Prostate gland (tissue), 2 donors: ENCODE measurements at regions not wholly inside any gene's neighbourhood (a gene's known extent, or its start where the extent isn't known, plus 50 kb on each side); places are given as distances from the start of the nearest gene placed in this dataset.

Experiments used
- POLR2A ChIP-seq: fragments of 450-650 bp; IDR thresholded peaks from one replicate; pipeline ENCODE4 v1.6.1; 2016; ENCODE audit warnings: antibody characterized with exemption, mild to moderate bottlenecking
- TF ChIP-seq, protein P1 (sequence below), 4 experiments: fragments of 200-600 bp in 2 of 4; fragments of 450-650 bp in 2 of 4; sonication (generic) in 2 of 4; IDR thresholded peaks; 1 replicate in 3 of 4; 2 replicates in 1 of 4; pipeline ENCODE4 v1.5.1; 2016 to 2019; ENCODE audit warnings: antibody characterized with exemption in 4 of 4, mild to moderate bottlenecking in 2 of 4, moderate library complexity in 2 of 4

DNA sequence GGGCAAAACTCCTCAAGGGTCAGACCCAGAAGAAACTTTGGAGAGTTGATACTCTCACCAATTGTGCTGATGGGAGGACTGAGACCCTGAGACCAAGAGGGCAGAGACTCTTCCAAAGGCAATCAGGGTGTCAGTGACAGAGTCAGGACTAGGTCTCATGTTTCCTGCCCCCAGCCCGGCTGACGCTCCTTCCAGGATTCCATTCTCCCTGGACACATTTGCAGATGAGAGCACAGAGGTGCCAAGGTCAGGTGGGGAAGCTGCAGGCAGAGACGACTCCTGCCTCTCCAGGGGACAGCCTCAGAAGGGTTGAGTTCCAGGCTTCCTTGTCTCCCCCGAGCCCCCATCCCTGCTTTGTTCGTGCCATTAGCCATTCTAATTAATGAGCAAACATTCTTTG, 174.1 kb downstream of the WSCD1 start:
- TF ChIP-seq, protein P1, sequence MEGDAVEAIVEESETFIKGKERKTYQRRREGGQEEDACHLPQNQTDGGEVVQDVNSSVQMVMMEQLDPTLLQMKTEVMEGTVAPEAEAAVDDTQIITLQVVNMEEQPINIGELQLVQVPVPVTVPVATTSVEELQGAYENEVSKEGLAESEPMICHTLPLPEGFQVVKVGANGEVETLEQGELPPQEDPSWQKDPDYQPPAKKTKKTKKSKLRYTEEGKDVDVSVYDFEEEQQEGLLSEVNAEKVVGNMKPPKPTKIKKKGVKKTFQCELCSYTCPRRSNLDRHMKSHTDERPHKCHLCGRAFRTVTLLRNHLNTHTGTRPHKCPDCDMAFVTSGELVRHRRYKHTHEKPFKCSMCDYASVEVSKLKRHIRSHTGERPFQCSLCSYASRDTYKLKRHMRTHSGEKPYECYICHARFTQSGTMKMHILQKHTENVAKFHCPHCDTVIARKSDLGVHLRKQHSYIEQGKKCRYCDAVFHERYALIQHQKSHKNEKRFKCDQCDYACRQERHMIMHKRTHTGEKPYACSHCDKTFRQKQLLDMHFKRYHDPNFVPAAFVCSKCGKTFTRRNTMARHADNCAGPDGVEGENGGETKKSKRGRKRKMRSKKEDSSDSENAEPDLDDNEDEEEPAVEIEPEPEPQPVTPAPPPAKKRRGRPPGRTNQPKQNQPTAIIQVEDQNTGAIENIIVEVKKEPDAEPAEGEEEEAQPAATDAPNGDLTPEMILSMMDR (IDR thresholded peaks at IDR 0.05), result no peak
- no peak for TF ChIP-seq POLR2A
